OCI-LY1 (cell line): ENCODE measurements at regions not wholly inside any gene's neighbourhood (a gene's known extent, or its start where the extent isn't known, plus 50 kb on each side); places are given as distances from the start of the nearest gene placed in this dataset.

Experiments
- H2AFZ ChIP-seq: fragments of 200-600 bp; sonication (generic), shearing (Covaris generic); 2 replicates; pipeline ENCODE4 v1.6.0; 2014; ENCODE audit warnings: antibody characterized with exemption, mild to moderate bottlenecking, low read length
- H3F3A ChIP-seq: fragments of 200-600 bp; sonication (generic), shearing (Covaris generic); 2 replicates; pipeline ENCODE4 v1.6.0; 2014; ENCODE audit warnings: mild to moderate bottlenecking, antibody characterized with exemption, low read length, moderate library complexity; ENCODE audit not compliant: insufficient read depth
- H3K27ac ChIP-seq: fragments of 200-600 bp; sonication (generic); 2 replicates; pipeline ENCODE4 v1.5.1; 2014; ENCODE audit warnings: low read length, mixed run types, mild to moderate bottlenecking, low read depth; ENCODE audit not compliant: poor library complexity, severe bottlenecking
- H3K27me3 ChIP-seq: fragments of 200-600 bp; sonication (generic); 2 replicates; pipeline ENCODE4 v1.6.0; 2014; ENCODE audit warnings: antibody characterized with exemption, mild to moderate bottlenecking, low read length, moderate library complexity; ENCODE audit not compliant: insufficient read depth
- H3K36me3 ChIP-seq: fragments of 200-600 bp; sonication (generic); 2 replicates; pipeline ENCODE4 v1.6.1; 2014; ENCODE audit warnings: mild to moderate bottlenecking, antibody characterized with exemption, low read length, moderate library complexity, mixed read lengths; ENCODE audit not compliant: insufficient read depth
- H3K4me1 ChIP-seq: fragments of 200-600 bp; sonication (generic); 2 replicates; pipeline ENCODE4 v1.5.1; 2014; ENCODE audit warnings: mild to moderate bottlenecking, low read length, moderate library complexity; ENCODE audit not compliant: insufficient read depth, severe bottlenecking
- H3K4me2 ChIP-seq: fragments of 200-600 bp; sonication (generic), shearing (Covaris generic); 2 replicates; pipeline ENCODE4 v1.6.1; 2014; ENCODE audit warnings: low read length
- H3K4me3 ChIP-seq: fragments of 200-600 bp; sonication (generic); 2 replicates; pipeline ENCODE4 v1.5.1; 2014; ENCODE audit warnings: low read length, low read depth, mild to moderate bottlenecking, mixed read lengths; ENCODE audit not compliant: poor library complexity, severe bottlenecking
- H3K79me2 ChIP-seq: fragments of 200-600 bp; shearing (Covaris generic); 2 replicates; pipeline ENCODE4 v1.6.1; 2016; ENCODE audit warnings: mixed run types, low read length, mixed read lengths; ENCODE audit not compliant: insufficient read depth
- H3K9ac ChIP-seq: fragments of 200-600 bp; sonication (generic), shearing (Covaris generic); 2 replicates; pipeline ENCODE4 v1.6.1; 2014; ENCODE audit warnings: mild to moderate bottlenecking, low read length, mixed read lengths
- H3K9me2 ChIP-seq: fragments of 200-600 bp; sonication (generic), shearing (Covaris generic); 2 replicates; pipeline ENCODE4 v1.6.1; 2014; ENCODE audit warnings: low read depth, mild to moderate bottlenecking, low read length, mixed read lengths
- H3K9me3 ChIP-seq: fragments of 200-600 bp; shearing (Covaris generic); 2 replicates; pipeline ENCODE4 v1.6.1; 2014; ENCODE audit warnings: low read length, mixed read lengths
- H4K20me1 ChIP-seq: fragments of 200-600 bp; sonication (generic), shearing (Covaris generic); 2 replicates; pipeline ENCODE4 v1.6.0; 2016; ENCODE audit warnings: mild to moderate bottlenecking, low read length; ENCODE audit not compliant: insufficient read depth
- CTCF ChIP-seq: fragments of 200-600 bp; sonication (generic), shearing (Covaris generic); IDR thresholded peaks from 2 replicates; pipeline ENCODE4 v1.5.1; 2017; ENCODE audit warnings: mild to moderate bottlenecking, antibody characterized with exemption, low read length, moderate library complexity, mixed read lengths
- EZH2 ChIP-seq: fragments of 200-600 bp; sonication (generic), shearing (Covaris generic); IDR thresholded peaks from 2 replicates; pipeline ENCODE4 v1.8.0; 2017; ENCODE audit warnings: borderline replicate concordance, mixed run types, mild to moderate bottlenecking, antibody characterized with exemption, low read length, moderate library complexity, mixed read lengths

GRCh38 chr2:145777914-145778313, 1258.0 kb upstream of the ZEB2 start:
- Histone ChIP-seq H3K27me3 (no peaks in the 10 kb centered on the region), H3K9me3 (no peaks in the 10 kb centered on the region), H2AFZ (no peak overlapping the region), H3K79me2 (no peaks in the 10 kb centered on the region), H3K4me2 (no peak overlapping the region), H3K4me1 (peaks cover 7% of the 10 kb centered on the region), H4K20me1 (no peaks in the 10 kb centered on the region), H3K27ac (no peak overlapping the region), H3K9me2 (no peaks in the 10 kb centered on the region), H3K36me3 (no peaks in the 10 kb centered on the region), H3K9ac (no peak overlapping the region), H3K4me3 (no peak overlapping the region), H3F3A (no peaks in the 10 kb centered on the region)
- TF ChIP-seq CTCF (no peak), EZH2 (no peak)

GRCh38 chr2:145777297-145777696, 1257.4 kb upstream of the ZEB2 start:
- H3K4me2 ChIP-seq = no peak overlapping the region
- no peak overlapping the region for H3K4me3 ChIP-seq
- H3K4me1 ChIP-seq = peaks cover 7% of the 10 kb centered on the region
- no peak overlapping the region for H2AFZ ChIP-seq
- TF ChIP-seq CTCF (no peak), EZH2 (no peak)
- no peaks in the 10 kb centered on the region for H3K79me2 ChIP-seq
- no peaks in the 10 kb centered on the region for H3K27me3 ChIP-seq
- no peaks in the 10 kb centered on the region for H4K20me1 ChIP-seq
- no peaks in the 10 kb centered on the region for H3K9me2 ChIP-seq
- no peak overlapping the region for H3K27ac ChIP-seq
- H3K9me3 ChIP-seq = no peaks in the 10 kb centered on the region
- H3F3A ChIP-seq = no peaks in the 10 kb centered on the region
- H3K36me3 ChIP-seq = no peaks in the 10 kb centered on the region
- no peak overlapping the region for H3K9ac ChIP-seq

- no peak for TF ChIP-seq CTCF
- no peak for TF ChIP-seq EZH2
- Histone ChIP-seq H3F3A (no peaks in the 10 kb centered on the region), H3K79me2 (no peaks in the 10 kb centered on the region), H3K9me3 (no peaks in the 10 kb centered on the region), H2AFZ (no peak overlapping the region), H3K9ac (no peak overlapping the region), H3K4me1 (peaks cover 19% of the 10 kb centered on the region), H3K27me3 (no peaks in the 10 kb centered on the region), H3K36me3 (no peaks in the 10 kb centered on the region), H3K27ac (no peak overlapping the region), H4K20me1 (no peaks in the 10 kb centered on the region), H3K4me3 (no peak overlapping the region), H3K4me2 (no peak overlapping the region), H3K9me2 (no peaks in the 10 kb centered on the region)
These were observed 1255.7 kb upstream of the ZEB2 start for GRCh38 chr2:145775591-145775990.
